BLaER1 (cell line): ENCODE measurements at regions not wholly inside any gene's neighbourhood (a gene's known extent, or its start where the extent isn't known, plus 50 kb on each side); places are given as distances from the start of the nearest gene placed in this dataset.

Experiments
- H3K27ac ChIP-seq: shearing (Covaris generic); formaldehyde crosslinking; 2 replicates; pipeline ENCODE4 v1.8.1; 2022
- H3K27me3 ChIP-seq: shearing (Covaris generic); formaldehyde crosslinking; 2 replicates; pipeline ENCODE4 v1.8.1; 2022
- H3K36me3 ChIP-seq: shearing (Covaris generic); formaldehyde crosslinking; 2 replicates; pipeline ENCODE4 v1.8.1; 2022
- H3K4me1 ChIP-seq: shearing (Covaris generic); formaldehyde crosslinking; 2 replicates; pipeline ENCODE4 v1.8.1; 2022
- H3K4me2 ChIP-seq: shearing (Covaris generic); formaldehyde crosslinking; 2 replicates; pipeline ENCODE4 v1.8.1; 2022
- H3K4me3 ChIP-seq: shearing (Covaris generic); formaldehyde crosslinking; 2 replicates; pipeline ENCODE4 v1.8.1; 2022
- H3K9ac ChIP-seq: shearing (Covaris generic); formaldehyde crosslinking; 2 replicates; pipeline ENCODE4 v1.8.1; 2022
- H3K9me3 ChIP-seq: shearing (Covaris generic); formaldehyde crosslinking; 2 replicates; pipeline ENCODE4 v1.8.1; 2022
- H4K20me1 ChIP-seq: shearing (Covaris generic); formaldehyde crosslinking; 2 replicates; pipeline ENCODE4 v1.8.1; 2022
- Cebpa-rat ChIP-seq: shearing (Covaris generic); IDR thresholded peaks from 2 replicates; pipeline ENCODE4 v1.8.1; 2022

- H3K27me3 ChIP-seq = no peaks in the 10 kb centered on the region
These were observed 223.0 kb upstream of the EPHA5 start for GRCh38 chr4:65893271-65893670.

GRCh38 chr4:65880594-65880993, 210.3 kb upstream of the EPHA5 start:
- Histone ChIP-seq H3K36me3 (no peaks in the 10 kb centered on the region), H3K27ac (no peak overlapping the region), H3K27me3 (no peaks in the 10 kb centered on the region), H3K4me1 (no peaks in the 10 kb centered on the region), H3K4me2 (no peak overlapping the region), H3K4me3 (no peak overlapping the region), H3K9me3 (no peaks in the 10 kb centered on the region), H3K9ac (no peak overlapping the region), H4K20me1 (no peaks in the 10 kb centered on the region)
- TF ChIP-seq Cebpa-rat = no peak

More at GRCh38 chr4:65893271-65893670, 223.0 kb upstream of the EPHA5 start:
- Histone ChIP-seq H3K27ac (no peak overlapping the region), H3K36me3 (no peaks in the 10 kb centered on the region), H4K20me1 (no peaks in the 10 kb centered on the region), H3K4me1 (no peaks in the 10 kb centered on the region), H3K4me2 (no peak overlapping the region), H3K4me3 (no peak overlapping the region), H3K9ac (no peak overlapping the region), H3K9me3 (no peaks in the 10 kb centered on the region)
- TF ChIP-seq Cebpa-rat = no peak

- Histone ChIP-seq H3K9ac (no peak overlapping the region), H4K20me1 (no peaks in the 10 kb centered on the region), H3K4me2 (no peak overlapping the region), H3K9me3 (no peaks in the 10 kb centered on the region), H3K4me3 (no peak overlapping the region), H3K27me3 (no peaks in the 10 kb centered on the region), H3K27ac (no peak overlapping the region), H3K36me3 (no peaks in the 10 kb centered on the region), H3K4me1 (no peaks in the 10 kb centered on the region)
- TF ChIP-seq Cebpa-rat = no peak
These were observed 198.0 kb upstream of the EPHA5 start for GRCh38 chr4:65868096-65868824.

GRCh38 chr4:65865489-65865888, 195.2 kb upstream of the EPHA5 start:
- H3K4me3 ChIP-seq = no peak overlapping the region
- no peak overlapping the region for H3K4me2 ChIP-seq
- H4K20me1 ChIP-seq = no peaks in the 10 kb centered on the region
- no peak overlapping the region for H3K9ac ChIP-seq
- no peaks in the 10 kb centered on the region for H3K27me3 ChIP-seq
- H3K27ac ChIP-seq = no peak overlapping the region
- no peak for TF ChIP-seq Cebpa-rat
- H3K36me3 ChIP-seq = no peaks in the 10 kb centered on the region
- no peaks in the 10 kb centered on the region for H3K4me1 ChIP-seq
- no peaks in the 10 kb centered on the region for H3K9me3 ChIP-seq

- no peak for TF ChIP-seq Cebpa-rat
- Histone ChIP-seq H3K4me3 (no peak overlapping the region), H3K4me1 (no peaks in the 10 kb centered on the region), H3K27me3 (no peaks in the 10 kb centered on the region), H3K4me2 (no peak overlapping the region), H3K9me3 (no peaks in the 10 kb centered on the region), H3K9ac (no peak overlapping the region), H3K27ac (no peak overlapping the region), H4K20me1 (no peaks in the 10 kb centered on the region), H3K36me3 (no peaks in the 10 kb centered on the region)
These were observed 191.7 kb upstream of the EPHA5 start for GRCh38 chr4:65861993-65862392.

GRCh38 chr4:65845199-65845773, 175.0 kb upstream of the EPHA5 start:
- Histone ChIP-seq H3K9ac (no peak overlapping the region), H3K4me1 (no peaks in the 10 kb centered on the region), H3K4me3 (no peak overlapping the region), H4K20me1 (no peaks in the 10 kb centered on the region), H3K9me3 (no peaks in the 10 kb centered on the region), H3K27me3 (no peaks in the 10 kb centered on the region), H3K4me2 (no peak overlapping the region), H3K27ac (no peak overlapping the region), H3K36me3 (no peaks in the 10 kb centered on the region)
- no peak for TF ChIP-seq Cebpa-rat

- no peak overlapping the region for H3K4me2 ChIP-seq
- TF ChIP-seq Cebpa-rat = no peak
- H3K27me3 ChIP-seq = no peaks in the 10 kb centered on the region
- no peak overlapping the region for H3K9ac ChIP-seq
- no peaks in the 10 kb centered on the region for H3K9me3 ChIP-seq
- no peak overlapping the region for H3K27ac ChIP-seq
- no peaks in the 10 kb centered on the region for H3K4me1 ChIP-seq
- H3K36me3 ChIP-seq = no peaks in the 10 kb centered on the region
- H4K20me1 ChIP-seq = no peaks in the 10 kb centered on the region
- H3K4me3 ChIP-seq = no peak overlapping the region
These were observed 169.1 kb upstream of the EPHA5 start for GRCh38 chr4:65839164-65839931.

GRCh38 chr4:65834707-65835106, 164.4 kb upstream of the EPHA5 start:
- no peak overlapping the region for H3K4me2 ChIP-seq
- no peak for TF ChIP-seq Cebpa-rat
- no peaks in the 10 kb centered on the region for H3K9me3 ChIP-seq
- no peak overlapping the region for H3K9ac ChIP-seq
- H3K36me3 ChIP-seq = no peaks in the 10 kb centered on the region
- no peaks in the 10 kb centered on the region for H4K20me1 ChIP-seq
- H3K27me3 ChIP-seq = no peaks in the 10 kb centered on the region
- no peaks in the 10 kb centered on the region for H3K4me1 ChIP-seq
- H3K4me3 ChIP-seq = no peak overlapping the region
- no peak overlapping the region for H3K27ac ChIP-seq

- Histone ChIP-seq H3K4me3 (no peak overlapping the region), H3K4me2 (no peak overlapping the region), H3K9me3 (no peaks in the 10 kb centered on the region), H3K36me3 (no peaks in the 10 kb centered on the region), H3K9ac (no peak overlapping the region), H3K27ac (no peak overlapping the region), H3K4me1 (no peaks in the 10 kb centered on the region), H3K27me3 (no peaks in the 10 kb centered on the region), H4K20me1 (no peaks in the 10 kb centered on the region)
- no peak for TF ChIP-seq Cebpa-rat
These were observed 161.5 kb upstream of the EPHA5 start for GRCh38 chr4:65831828-65832227.

GRCh38 chr4:65825116-65825753, 154.9 kb upstream of the EPHA5 start:
- H3K27ac ChIP-seq = no peak overlapping the region
- no peak for TF ChIP-seq Cebpa-rat
- H3K4me1 ChIP-seq = no peaks in the 10 kb centered on the region
- no peak overlapping the region for H3K4me2 ChIP-seq
- H3K9me3 ChIP-seq = no peaks in the 10 kb centered on the region
- no peak overlapping the region for H3K4me3 ChIP-seq
- H3K9ac ChIP-seq = no peak overlapping the region
- H3K36me3 ChIP-seq = no peaks in the 10 kb centered on the region
- H4K20me1 ChIP-seq = no peaks in the 10 kb centered on the region
- no peaks in the 10 kb centered on the region for H3K27me3 ChIP-seq
